Calu3 (cell line): ENCODE measurements at regions not wholly inside any gene's neighbourhood (a gene's known extent, or its start where the extent isn't known, plus 50 kb on each side); places are given as distances from the start of the nearest gene placed in this dataset.

Experiments used
- BruUV-seq: library from RNA; stranded (reverse); fragments of 400-500 nt; replicated peaks from 2 replicates; lab custom pipeline; 2021; lab: Mats Ljungman, UMichigan
- CTCF ChIA-PET: fragments of 300-600 bp; sonication (Branson Sonifier 250); formaldehyde crosslinking; loops from one replicate; lab custom pipeline; 2022; ENCODE audit warnings: antibody characterized with exemption; lab: Charles Lee
- DNase-seq: peaks from one replicate; pipeline ENCODE4 v3.0.0; 2022
- H3K27ac Mint-ChIP-seq: one replicate; pipeline ENCODE4 v1.8.0; 2022; ENCODE audit warnings: mixed read lengths; ENCODE audit not compliant: unreplicated experiment
- H3K27me3 Mint-ChIP-seq: one replicate; pipeline ENCODE4 v1.8.0; 2022; ENCODE audit warnings: mixed read lengths; ENCODE audit not compliant: unreplicated experiment
- H3K36me3 Mint-ChIP-seq: one replicate; pipeline ENCODE4 v1.8.0; 2022; ENCODE audit warnings: mild to moderate bottlenecking, moderate library complexity, mixed read lengths; ENCODE audit not compliant: insufficient read depth, unreplicated experiment
- H3K4me1 Mint-ChIP-seq: one replicate; pipeline ENCODE4 v1.8.0; 2022; ENCODE audit warnings: mild to moderate bottlenecking, low read depth, mixed read lengths; ENCODE audit not compliant: unreplicated experiment
- H3K4me3 Mint-ChIP-seq: one replicate; pipeline ENCODE4 v1.8.0; 2022; ENCODE audit warnings: mild to moderate bottlenecking, low read depth, moderate library complexity, mixed read lengths; ENCODE audit not compliant: unreplicated experiment
- H3K9me3 Mint-ChIP-seq: one replicate; pipeline ENCODE4 v1.8.0; 2022; ENCODE audit warnings: low read depth, mixed read lengths; ENCODE audit not compliant: unreplicated experiment
- intact Hi-C: fragments of 100-400 bp; cut with micrococcal nuclease; formaldehyde crosslinking; loops from one replicate; pipeline ENCODE4 v1.10.0; 2022; ENCODE audit not compliant: unreplicated experiment
- TF ChIP-seq, protein P1 (sequence below): fragments of 200-600 bp; IDR thresholded peaks from one replicate; pipeline ENCODE4 v1.8.0; 2022; ENCODE audit warnings: antibody characterized with exemption; ENCODE audit not compliant: unreplicated experiment

DNA sequence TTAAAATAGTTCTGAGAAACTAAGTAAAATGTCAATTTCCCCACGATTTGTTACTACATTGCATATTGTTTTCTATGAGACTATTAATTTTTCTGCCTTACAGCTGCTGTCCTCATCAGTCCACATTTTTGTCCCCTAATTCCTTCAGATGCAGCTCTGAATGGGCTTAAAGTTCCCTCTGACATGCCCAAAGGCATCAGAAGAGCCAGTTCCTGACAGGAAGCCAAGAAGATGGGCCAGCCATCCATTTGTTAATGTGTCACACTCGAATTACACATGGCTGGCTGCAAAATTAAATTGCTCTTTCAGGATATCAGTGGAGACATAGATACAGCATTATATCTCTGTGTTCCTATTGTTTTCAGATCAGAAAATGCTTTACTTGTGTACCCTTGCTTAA lies 1223.0 kb downstream of the EPHA7 start:
- Mint-ChIP-seq H3K27ac (no peak overlapping the region), H3K27me3 (no peaks in the 10 kb centered on the region), H3K36me3 (no peaks in the 10 kb centered on the region), H3K4me3 (no peak overlapping the region), H3K4me1 (no peaks in the 10 kb centered on the region), H3K9me3 (peaks cover 6% of the 10 kb centered on the region)
- intact Hi-C loops: no loop called here
- no peak for DNase-seq
- CTCF ChIA-PET: no interaction called here
- TF ChIP-seq, protein P1, sequence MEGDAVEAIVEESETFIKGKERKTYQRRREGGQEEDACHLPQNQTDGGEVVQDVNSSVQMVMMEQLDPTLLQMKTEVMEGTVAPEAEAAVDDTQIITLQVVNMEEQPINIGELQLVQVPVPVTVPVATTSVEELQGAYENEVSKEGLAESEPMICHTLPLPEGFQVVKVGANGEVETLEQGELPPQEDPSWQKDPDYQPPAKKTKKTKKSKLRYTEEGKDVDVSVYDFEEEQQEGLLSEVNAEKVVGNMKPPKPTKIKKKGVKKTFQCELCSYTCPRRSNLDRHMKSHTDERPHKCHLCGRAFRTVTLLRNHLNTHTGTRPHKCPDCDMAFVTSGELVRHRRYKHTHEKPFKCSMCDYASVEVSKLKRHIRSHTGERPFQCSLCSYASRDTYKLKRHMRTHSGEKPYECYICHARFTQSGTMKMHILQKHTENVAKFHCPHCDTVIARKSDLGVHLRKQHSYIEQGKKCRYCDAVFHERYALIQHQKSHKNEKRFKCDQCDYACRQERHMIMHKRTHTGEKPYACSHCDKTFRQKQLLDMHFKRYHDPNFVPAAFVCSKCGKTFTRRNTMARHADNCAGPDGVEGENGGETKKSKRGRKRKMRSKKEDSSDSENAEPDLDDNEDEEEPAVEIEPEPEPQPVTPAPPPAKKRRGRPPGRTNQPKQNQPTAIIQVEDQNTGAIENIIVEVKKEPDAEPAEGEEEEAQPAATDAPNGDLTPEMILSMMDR: no peak
- no TSS peak for BruUV-seq

DNA sequence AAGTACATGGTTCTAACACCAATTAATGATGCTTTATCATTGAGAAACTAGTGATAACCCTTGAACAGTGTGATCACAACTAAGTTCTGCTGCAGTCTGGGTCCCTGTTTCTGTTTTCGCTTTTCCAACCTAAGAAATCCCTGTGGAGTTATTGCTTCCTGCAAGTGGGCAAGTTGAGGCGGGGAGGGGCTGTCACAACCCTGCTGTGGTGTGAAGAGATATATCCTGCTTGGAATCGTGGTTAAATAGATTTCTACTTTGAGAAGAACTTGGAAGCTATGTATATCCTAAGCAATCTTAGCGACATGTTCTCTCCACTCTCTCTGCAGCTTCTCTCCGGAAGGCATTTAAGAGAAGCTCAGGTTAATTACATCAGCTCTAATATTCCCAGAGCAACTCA lies 1223.6 kb downstream of the EPHA7 start:
- Mint-ChIP-seq H3K27me3 (no peaks in the 10 kb centered on the region), H3K9me3 (peaks cover 8% of the 10 kb centered on the region), H3K36me3 (no peaks in the 10 kb centered on the region), H3K4me1 (no peaks in the 10 kb centered on the region), H3K27ac (no peak overlapping the region), H3K4me3 (no peak overlapping the region)
- no peak for DNase-seq
- no TSS peak for BruUV-seq
- CTCF ChIA-PET: no interaction called here
- TF ChIP-seq, protein P1: no peak
- intact Hi-C loops: no loop called here

DNA sequence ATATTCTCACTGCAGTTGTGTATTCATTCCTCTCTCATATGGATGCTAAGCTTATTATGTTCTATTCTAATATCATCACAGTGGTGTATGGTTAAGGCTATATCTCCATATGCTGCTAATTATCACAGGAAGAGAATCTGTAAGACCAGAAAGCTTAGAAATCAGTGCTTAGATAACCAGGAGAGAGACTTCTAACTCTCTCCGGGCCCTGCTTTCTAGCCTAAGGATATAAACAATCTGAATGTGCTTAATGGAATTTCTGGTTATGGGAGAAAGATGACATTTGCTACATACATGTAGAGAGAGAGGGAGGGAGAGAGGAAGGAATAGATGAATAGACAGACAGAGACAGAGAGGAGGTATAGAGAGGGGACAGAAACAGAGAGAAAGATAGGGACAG lies 1231.3 kb downstream of the EPHA7 start:
- Mint-ChIP-seq H3K9me3 (peaks cover 12% of the 10 kb centered on the region), H3K27ac (no peak overlapping the region), H3K4me3 (no peak overlapping the region), H3K36me3 (no peaks in the 10 kb centered on the region), H3K27me3 (no peaks in the 10 kb centered on the region), H3K4me1 (no peaks in the 10 kb centered on the region)
- no peak for DNase-seq
- no TSS peak for BruUV-seq
- CTCF ChIA-PET: no interaction called here
- TF ChIP-seq, protein P1: no peak
- intact Hi-C loops: no loop called here

DNA sequence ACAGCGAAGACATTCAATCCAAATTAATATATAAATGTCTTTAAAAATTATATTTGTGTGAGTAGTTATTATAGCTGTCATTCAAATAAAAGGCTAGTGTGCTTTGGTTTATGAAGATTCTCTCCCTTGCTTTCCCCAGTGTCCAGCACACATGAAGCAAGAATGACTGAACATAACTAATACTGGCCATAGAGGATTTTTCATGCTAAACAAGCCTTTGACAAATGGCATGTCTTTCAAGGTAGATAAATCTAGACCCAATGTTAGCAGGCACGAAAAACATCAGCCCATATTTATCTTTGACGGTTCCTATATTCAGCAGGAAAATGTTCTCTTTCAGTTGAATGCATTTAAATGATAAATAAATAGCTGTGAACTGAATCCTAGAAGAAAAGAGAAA lies 1234.4 kb downstream of the EPHA7 start:
- intact Hi-C loops: no loop called here
- Mint-ChIP-seq H3K36me3 (no peaks in the 10 kb centered on the region), H3K4me3 (no peak overlapping the region), H3K9me3 (peaks cover 13% of the 10 kb centered on the region), H3K27ac (no peak overlapping the region), H3K27me3 (no peaks in the 10 kb centered on the region), H3K4me1 (no peaks in the 10 kb centered on the region)
- CTCF ChIA-PET: no interaction called here
- BruUV-seq: no TSS peak
- DNase-seq: no peak
- TF ChIP-seq, protein P1: no peak

DNA sequence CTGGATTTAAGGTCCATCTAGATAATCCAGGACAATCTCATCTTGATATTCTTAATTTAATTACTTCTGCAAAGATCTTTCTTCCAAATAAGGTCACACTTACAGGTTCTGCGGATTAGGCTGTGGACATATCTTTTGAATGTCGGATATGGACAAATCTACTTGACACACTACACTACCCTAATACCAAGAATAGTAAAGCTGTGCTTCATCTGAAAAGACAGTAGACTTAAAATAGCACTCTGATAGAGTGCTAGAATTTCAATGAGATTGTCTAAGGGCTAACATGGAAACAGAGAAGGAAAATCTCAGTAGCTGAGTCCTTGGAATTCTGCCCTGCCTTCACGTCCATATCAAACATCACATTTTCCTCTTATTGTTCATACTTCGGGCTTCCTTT lies 1238.0 kb downstream of the EPHA7 start:
- CTCF ChIA-PET: no interaction called here
- Mint-ChIP-seq H3K4me3 (no peak overlapping the region), H3K9me3 (peaks cover 11% of the 10 kb centered on the region), H3K27me3 (no peaks in the 10 kb centered on the region), H3K4me1 (no peaks in the 10 kb centered on the region), H3K27ac (no peak overlapping the region), H3K36me3 (no peaks in the 10 kb centered on the region)
- TF ChIP-seq, protein P1: no peak
- no TSS peak for BruUV-seq
- DNase-seq: no peak
- intact Hi-C loops: no loop called here
